ENCODE measurements at regions not wholly inside any gene's neighbourhood (a gene's known extent, or its start where the extent isn't known, plus 50 kb on each side); places are given as distances from the start of the nearest gene placed in this dataset.

- no peak overlapping the region for H3K4me3 ChIP-seq (ENCODE audit: control insufficient read depth, low read depth, low read length)
- no peak for TF ChIP-seq CTCF (IDR thresholded peaks at IDR 0.05; ENCODE audit: control insufficient read depth, insufficient read depth, low read depth, low read length, missing control alignments)
- DNase-seq (ENCODE audit: low read depth) = no peak
These were observed 162.8 kb downstream of the TBXT start for GRCh38 chr6:166004876-166005275.

- H3K4me3 ChIP-seq (ENCODE audit: control insufficient read depth, low read depth, low read length) = no peak overlapping the region
- DNase-seq (ENCODE audit: low read depth) = no peak
- no peak for TF ChIP-seq CTCF (IDR thresholded peaks at IDR 0.05; ENCODE audit: control insufficient read depth, insufficient read depth, low read depth, low read length, missing control alignments)
These were observed 163.2 kb downstream of the TBXT start for GRCh38 chr6:166004471-166004870.

- no peak for TF ChIP-seq CTCF (IDR thresholded peaks at IDR 0.05; ENCODE audit: control insufficient read depth, insufficient read depth, low read depth, low read length, missing control alignments)
- no peak overlapping the region for H3K4me3 ChIP-seq (ENCODE audit: control insufficient read depth, low read depth, low read length)
- DNase-seq (ENCODE audit: low read depth) = no peak
These were observed 164.1 kb downstream of the TBXT start for GRCh38 chr6:166003569-166003968.

GRCh38 chr6:166001359-166001758, 166.3 kb downstream of the TBXT start:
- DNase-seq (ENCODE audit: low read depth) = no peak
- no peak for TF ChIP-seq CTCF (IDR thresholded peaks at IDR 0.05; ENCODE audit: control insufficient read depth, insufficient read depth, low read depth, low read length, missing control alignments)
- no peak overlapping the region for H3K4me3 ChIP-seq (ENCODE audit: control insufficient read depth, low read depth, low read length)

- no peak overlapping the region for H3K4me3 ChIP-seq (ENCODE audit: control insufficient read depth, low read depth, low read length)
- no peak for DNase-seq (ENCODE audit: low read depth)
- no peak for TF ChIP-seq CTCF (IDR thresholded peaks at IDR 0.05; ENCODE audit: control insufficient read depth, insufficient read depth, low read depth, low read length, missing control alignments)
These were observed 168.4 kb downstream of the TBXT start for GRCh38 chr6:165999279-165999678.

GRCh38 chr6:165998072-165998471, 169.6 kb downstream of the TBXT start:
- no peak for TF ChIP-seq CTCF (IDR thresholded peaks at IDR 0.05; ENCODE audit: control insufficient read depth, insufficient read depth, low read depth, low read length, missing control alignments)
- H3K4me3 ChIP-seq (ENCODE audit: control insufficient read depth, low read depth, low read length) = no peak overlapping the region
- no peak for DNase-seq (ENCODE audit: low read depth)

- TF ChIP-seq CTCF (IDR thresholded peaks at IDR 0.05; ENCODE audit: control insufficient read depth, insufficient read depth, low read depth, low read length, missing control alignments) = no peak
- no peak for DNase-seq (ENCODE audit: low read depth)
- no peak overlapping the region for H3K4me3 ChIP-seq (ENCODE audit: control insufficient read depth, low read depth, low read length)
These were observed 176.3 kb downstream of the TBXT start for GRCh38 chr6:165991341-165991740.

Measured in AG09309 (cell line).